SK-N-SH treated with all-trans-retinoic acid at 6 μM for 48 hours (cell line): ENCODE measurements at regions not wholly inside any gene's neighbourhood (a gene's known extent, or its start where the extent isn't known, plus 50 kb on each side); places are given as distances from the start of the nearest gene placed in this dataset.

Source experiments
- ATAC-seq: fragments of 200-7000 bp; cut with Tn5 transposase; 3 replicates; pipeline ENCODE4 v1.9.1; 2020; ENCODE audit warnings: mild to moderate bottlenecking, moderate library complexity
- ARNTL ChIP-seq: fragments of 450-650 bp; formaldehyde crosslinking; IDR thresholded peaks from 2 replicates; pipeline ENCODE4 v1.5.0; 2020; ENCODE audit warnings: low read depth, mild to moderate bottlenecking, moderate library complexity, borderline replicate concordance
- BACH2 ChIP-seq: fragments of 250-450 bp; sonication (Bioruptor Pico); IDR thresholded peaks from 2 replicates; pipeline ENCODE4 v1.9.0; 2021; ENCODE audit warnings: mild to moderate bottlenecking, borderline replicate concordance
- CSDC2 ChIP-seq: fragments of 250-450 bp; sonication (Bioruptor Pico); IDR thresholded peaks from 2 replicates; pipeline ENCODE4 v1.5.0; 2020; ENCODE audit warnings: mild to moderate bottlenecking, moderate library complexity
- ESRRG ChIP-seq: fragments of 250-450 bp; sonication (Bioruptor Pico); IDR thresholded peaks from 2 replicates; pipeline ENCODE4 v1.6.1; 2021; ENCODE audit warnings: mild to moderate bottlenecking
- GLIS3 ChIP-seq: fragments of 250-450 bp; sonication (Bioruptor Pico); IDR thresholded peaks from 2 replicates; pipeline ENCODE4 v1.5.0; 2020; ENCODE audit warnings: mild to moderate bottlenecking, moderate library complexity
- ISL1 ChIP-seq: fragments of 250-450 bp; sonication (Bioruptor Pico); IDR thresholded peaks from 2 replicates; pipeline ENCODE4 v2.1.2; 2022; ENCODE audit warnings: mild to moderate bottlenecking, moderate library complexity
- OSR1 ChIP-seq: fragments of 250-450 bp; sonication (Bioruptor Pico); IDR thresholded peaks from 2 replicates; pipeline ENCODE4 v1.8.0; 2022; ENCODE audit warnings: moderate library complexity, mild to moderate bottlenecking, inconsistent platforms
- PPARA ChIP-seq: fragments of 250-450 bp; sonication (Bioruptor Pico); IDR thresholded peaks from 2 replicates; pipeline ENCODE4 v1.5.0; 2020; ENCODE audit warnings: mild to moderate bottlenecking, borderline replicate concordance
- RARB ChIP-seq: fragments of 250-450 bp; sonication (Bioruptor Pico); IDR thresholded peaks from 2 replicates; pipeline ENCODE4 v1.8.0; 2021; ENCODE audit warnings: mild to moderate bottlenecking, moderate library complexity
- TCF4 ChIP-seq: fragments of 250-450 bp; sonication (Bioruptor Pico); IDR thresholded peaks from 2 replicates; pipeline ENCODE4 v1.8.0; 2021; ENCODE audit warnings: mild to moderate bottlenecking, moderate library complexity, borderline replicate concordance
- TOX ChIP-seq: fragments of 250-450 bp; sonication (Bioruptor Pico); IDR thresholded peaks from 2 replicates; pipeline ENCODE4 v1.8.0; 2021; ENCODE audit warnings: mild to moderate bottlenecking, moderate library complexity, borderline replicate concordance
- ZFP3 ChIP-seq: fragments of 250-450 bp; sonication (Bioruptor Pico); IDR thresholded peaks from 2 replicates; pipeline ENCODE4 v1.5.0; 2020; ENCODE audit warnings: mild to moderate bottlenecking, moderate library complexity
- ZFP30 ChIP-seq: fragments of 450-650 bp; formaldehyde crosslinking; IDR thresholded peaks from 2 replicates; pipeline ENCODE4 v1.5.0; 2022; ENCODE audit warnings: mild to moderate bottlenecking, moderate library complexity
- ZNF565 ChIP-seq: fragments of 450-650 bp; formaldehyde crosslinking; conservative IDR thresholded peaks from 2 replicates; pipeline ENCODE4 v1.5.0; 2020; ENCODE audit warnings: low read depth, mild to moderate bottlenecking, moderate library complexity
- ZNF70 ChIP-seq: fragments of 450-650 bp; formaldehyde crosslinking; IDR thresholded peaks from 2 replicates; pipeline ENCODE4 v1.5.0; 2020; ENCODE audit warnings: mild to moderate bottlenecking, moderate library complexity
- ZNF8 ChIP-seq: fragments of 450-650 bp; formaldehyde crosslinking; IDR thresholded peaks from 2 replicates; pipeline ENCODE4 v1.5.0; 2020; ENCODE audit warnings: mild to moderate bottlenecking, moderate library complexity
- TF ChIP-seq, protein P1 (sequence below): fragments of 250-450 bp; sonication (Bioruptor Pico); IDR thresholded peaks from 2 replicates; pipeline ENCODE4 v1.8.0; 2020; ENCODE audit warnings: mild to moderate bottlenecking, moderate library complexity, borderline replicate concordance
- TF ChIP-seq, protein P2 (sequence below): fragments of 250-450 bp; sonication (Bioruptor Pico); IDR thresholded peaks from 2 replicates; pipeline ENCODE4 v1.5.0; 2020; ENCODE audit warnings: mild to moderate bottlenecking, moderate library complexity
- TF ChIP-seq, protein P3 (sequence below): fragments of 250-450 bp; sonication (Bioruptor Pico); IDR thresholded peaks from 2 replicates; pipeline ENCODE4 v1.5.1; 2021; ENCODE audit warnings: mild to moderate bottlenecking, moderate library complexity
- TF ChIP-seq, protein P4 (sequence below): fragments of 250-450 bp; sonication (Bioruptor Pico); IDR thresholded peaks from 2 replicates; pipeline ENCODE4 v1.5.1; 2020; ENCODE audit warnings: low read depth, mild to moderate bottlenecking, moderate library complexity

DNA sequence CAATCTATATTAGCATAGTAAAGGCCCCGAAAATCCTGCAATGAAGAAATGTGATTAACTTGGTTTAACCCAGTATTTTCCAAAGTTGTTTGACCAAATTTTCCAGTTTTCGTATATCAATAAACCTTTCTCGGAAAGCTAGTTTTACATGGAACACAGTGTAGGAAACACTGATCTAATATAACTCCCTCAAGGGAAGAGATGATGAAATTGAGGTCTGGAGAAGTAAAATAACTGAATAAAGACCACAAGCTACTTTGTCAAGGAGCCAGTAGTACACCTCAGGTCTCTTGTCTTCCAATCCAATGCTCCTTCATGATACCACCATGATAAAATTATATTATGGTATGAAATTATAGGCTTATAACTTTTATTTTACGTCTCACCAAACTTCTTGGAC lies 118.1 kb upstream of the TARS1 start (continued):
- no peak for TF ChIP-seq BACH2
- TF ChIP-seq CSDC2 (CRISPR knock-in tag), result no peak
- TF ChIP-seq, protein P1, sequence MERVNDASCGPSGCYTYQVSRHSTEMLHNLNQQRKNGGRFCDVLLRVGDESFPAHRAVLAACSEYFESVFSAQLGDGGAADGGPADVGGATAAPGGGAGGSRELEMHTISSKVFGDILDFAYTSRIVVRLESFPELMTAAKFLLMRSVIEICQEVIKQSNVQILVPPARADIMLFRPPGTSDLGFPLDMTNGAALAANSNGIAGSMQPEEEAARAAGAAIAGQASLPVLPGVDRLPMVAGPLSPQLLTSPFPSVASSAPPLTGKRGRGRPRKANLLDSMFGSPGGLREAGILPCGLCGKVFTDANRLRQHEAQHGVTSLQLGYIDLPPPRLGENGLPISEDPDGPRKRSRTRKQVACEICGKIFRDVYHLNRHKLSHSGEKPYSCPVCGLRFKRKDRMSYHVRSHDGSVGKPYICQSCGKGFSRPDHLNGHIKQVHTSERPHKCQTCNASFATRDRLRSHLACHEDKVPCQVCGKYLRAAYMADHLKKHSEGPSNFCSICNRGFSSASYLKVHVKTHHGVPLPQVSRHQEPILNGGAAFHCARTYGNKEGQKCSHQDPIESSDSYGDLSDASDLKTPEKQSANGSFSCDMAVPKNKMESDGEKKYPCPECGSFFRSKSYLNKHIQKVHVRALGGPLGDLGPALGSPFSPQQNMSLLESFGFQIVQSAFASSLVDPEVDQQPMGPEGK (CRISPR knock-in tag), result no peak
- no peak for TF ChIP-seq TCF4
- TF ChIP-seq, all 23 proteins: peak for 0

DNA sequence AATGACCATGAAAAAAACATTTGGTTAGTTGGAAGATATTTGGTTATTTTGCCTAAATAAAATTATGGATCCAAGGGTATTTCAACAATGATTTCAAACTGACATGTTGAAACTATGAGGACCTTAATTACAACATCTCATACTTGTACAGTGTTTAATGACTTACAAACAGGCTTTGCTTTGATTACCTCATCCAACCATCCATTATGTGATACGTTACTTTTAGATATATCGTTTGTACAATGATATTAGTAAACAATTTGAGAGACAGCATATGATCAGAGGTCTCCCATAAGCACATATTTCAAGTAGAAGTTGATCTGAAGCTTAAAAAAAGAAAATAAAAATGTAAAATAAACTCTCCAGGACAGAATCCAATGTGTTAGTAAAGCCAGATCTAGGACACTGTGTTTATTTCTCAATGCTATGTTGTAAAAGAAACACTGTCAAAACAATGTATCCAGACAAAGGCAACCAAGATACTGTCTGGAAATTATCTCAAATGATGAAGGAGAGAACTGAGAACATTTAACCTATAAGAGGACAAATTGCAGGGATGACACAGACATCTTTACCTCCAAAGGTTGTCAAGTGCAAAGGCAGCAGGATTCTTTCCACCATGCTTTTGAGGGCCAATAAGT lies 116.0 kb upstream of the TARS1 start:
- ATAC-seq, result no peak
- TF ChIP-seq ZFP30 (CRISPR knock-in tag), result no peak
- TF ChIP-seq CSDC2 (CRISPR knock-in tag), result no peak
- no peak for TF ChIP-seq BACH2
- TF ChIP-seq ZNF8 (CRISPR knock-in tag), result no peak
- TF ChIP-seq, protein P1 (CRISPR knock-in tag), result no peak
- TF ChIP-seq TOX, result no peak
- TF ChIP-seq, protein P2, sequence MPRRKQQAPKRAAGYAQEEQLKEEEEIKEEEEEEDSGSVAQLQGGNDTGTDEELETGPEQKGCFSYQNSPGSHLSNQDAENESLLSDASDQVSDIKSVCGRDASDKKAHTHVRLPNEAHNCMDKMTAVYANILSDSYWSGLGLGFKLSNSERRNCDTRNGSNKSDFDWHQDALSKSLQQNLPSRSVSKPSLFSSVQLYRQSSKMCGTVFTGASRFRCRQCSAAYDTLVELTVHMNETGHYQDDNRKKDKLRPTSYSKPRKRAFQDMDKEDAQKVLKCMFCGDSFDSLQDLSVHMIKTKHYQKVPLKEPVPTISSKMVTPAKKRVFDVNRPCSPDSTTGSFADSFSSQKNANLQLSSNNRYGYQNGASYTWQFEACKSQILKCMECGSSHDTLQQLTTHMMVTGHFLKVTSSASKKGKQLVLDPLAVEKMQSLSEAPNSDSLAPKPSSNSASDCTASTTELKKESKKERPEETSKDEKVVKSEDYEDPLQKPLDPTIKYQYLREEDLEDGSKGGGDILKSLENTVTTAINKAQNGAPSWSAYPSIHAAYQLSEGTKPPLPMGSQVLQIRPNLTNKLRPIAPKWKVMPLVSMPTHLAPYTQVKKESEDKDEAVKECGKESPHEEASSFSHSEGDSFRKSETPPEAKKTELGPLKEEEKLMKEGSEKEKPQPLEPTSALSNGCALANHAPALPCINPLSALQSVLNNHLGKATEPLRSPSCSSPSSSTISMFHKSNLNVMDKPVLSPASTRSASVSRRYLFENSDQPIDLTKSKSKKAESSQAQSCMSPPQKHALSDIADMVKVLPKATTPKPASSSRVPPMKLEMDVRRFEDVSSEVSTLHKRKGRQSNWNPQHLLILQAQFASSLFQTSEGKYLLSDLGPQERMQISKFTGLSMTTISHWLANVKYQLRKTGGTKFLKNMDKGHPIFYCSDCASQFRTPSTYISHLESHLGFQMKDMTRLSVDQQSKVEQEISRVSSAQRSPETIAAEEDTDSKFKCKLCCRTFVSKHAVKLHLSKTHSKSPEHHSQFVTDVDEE (CRISPR knock-in tag), result no peak
- TF ChIP-seq, protein P3, sequence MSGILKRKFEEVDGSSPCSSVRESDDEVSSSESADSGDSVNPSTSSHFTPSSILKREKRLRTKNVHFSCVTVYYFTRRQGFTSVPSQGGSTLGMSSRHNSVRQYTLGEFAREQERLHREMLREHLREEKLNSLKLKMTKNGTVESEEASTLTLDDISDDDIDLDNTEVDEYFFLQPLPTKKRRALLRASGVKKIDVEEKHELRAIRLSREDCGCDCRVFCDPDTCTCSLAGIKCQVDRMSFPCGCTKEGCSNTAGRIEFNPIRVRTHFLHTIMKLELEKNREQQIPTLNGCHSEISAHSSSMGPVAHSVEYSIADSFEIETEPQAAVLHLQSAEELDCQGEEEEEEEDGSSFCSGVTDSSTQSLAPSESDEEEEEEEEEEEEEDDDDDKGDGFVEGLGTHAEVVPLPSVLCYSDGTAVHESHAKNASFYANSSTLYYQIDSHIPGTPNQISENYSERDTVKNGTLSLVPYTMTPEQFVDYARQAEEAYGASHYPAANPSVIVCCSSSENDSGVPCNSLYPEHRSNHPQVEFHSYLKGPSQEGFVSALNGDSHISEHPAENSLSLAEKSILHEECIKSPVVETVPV, result no peak
- TF ChIP-seq ZNF70 (CRISPR knock-in tag), result no peak
- TF ChIP-seq, protein P4, sequence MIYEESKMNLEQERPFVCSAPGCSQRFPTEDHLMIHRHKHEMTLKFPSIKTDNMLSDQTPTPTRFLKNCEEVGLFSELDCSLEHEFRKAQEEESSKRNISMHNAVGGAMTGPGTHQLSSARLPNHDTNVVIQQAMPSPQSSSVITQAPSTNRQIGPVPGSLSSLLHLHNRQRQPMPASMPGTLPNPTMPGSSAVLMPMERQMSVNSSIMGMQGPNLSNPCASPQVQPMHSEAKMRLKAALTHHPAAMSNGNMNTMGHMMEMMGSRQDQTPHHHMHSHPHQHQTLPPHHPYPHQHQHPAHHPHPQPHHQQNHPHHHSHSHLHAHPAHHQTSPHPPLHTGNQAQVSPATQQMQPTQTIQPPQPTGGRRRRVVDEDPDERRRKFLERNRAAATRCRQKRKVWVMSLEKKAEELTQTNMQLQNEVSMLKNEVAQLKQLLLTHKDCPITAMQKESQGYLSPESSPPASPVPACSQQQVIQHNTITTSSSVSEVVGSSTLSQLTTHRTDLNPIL (CRISPR knock-in tag), result no peak
- no peak for TF ChIP-seq GLIS3 (CRISPR knock-in tag)
- TF ChIP-seq ESRRG, result no peak
- TF ChIP-seq ZFP3 (CRISPR knock-in tag), result no peak
- no peak for TF ChIP-seq RARB

DNA sequence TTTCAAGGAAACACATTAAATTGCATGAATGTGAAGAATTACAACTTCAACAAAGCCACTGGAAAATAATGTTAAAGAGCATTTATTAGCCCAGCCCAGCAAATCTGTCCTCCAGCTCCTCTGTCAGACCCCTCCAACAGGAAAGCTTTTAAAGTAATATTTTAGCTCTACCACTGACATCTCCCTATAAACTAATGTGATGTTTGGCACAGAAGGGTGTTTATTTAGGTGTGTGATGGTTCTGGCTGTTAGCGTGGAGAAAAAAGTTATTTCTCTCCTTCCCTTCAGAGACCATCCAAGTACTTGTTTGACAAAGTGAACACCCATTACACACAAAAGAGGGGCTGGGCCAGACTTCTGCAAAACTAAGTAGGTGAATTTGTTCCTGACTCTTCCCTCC lies 111.9 kb upstream of the TARS1 start:
- ATAC-seq, result no peak
- TF ChIP-seq, protein P4 (CRISPR knock-in tag), result no peak
- TF ChIP-seq CSDC2 (CRISPR knock-in tag) (no peak), ZNF565 (no peak), ZFP30 (CRISPR knock-in tag) (no peak), PPARA (CRISPR knock-in tag) (no peak), ISL1 (CRISPR knock-in tag) (no peak), ZNF70 (CRISPR knock-in tag) (no peak), ZFP3 (CRISPR knock-in tag) (no peak), ESRRG (no peak), TOX (no peak), OSR1 (CRISPR knock-in tag) (no peak), ARNTL (CRISPR knock-in tag) (no peak), RARB (no peak), TCF4 (no peak), ZNF8 (CRISPR knock-in tag) (no peak)
- TF ChIP-seq, protein P1 (CRISPR knock-in tag), result no peak
- TF ChIP-seq, protein P3, result no peak
